Activated CD8-positive, alpha-beta memory T cell treated with anti-CD3 and anti-CD28 coated beads for 36 hours (primary cell): ENCODE measurements at regions not wholly inside any gene's neighbourhood (a gene's known extent, or its start where the extent isn't known, plus 50 kb on each side); places are given as distances from the start of the nearest gene placed in this dataset.
"Not testable (repeated sequence)": the region's sequence is repeated elsewhere in the genome, so short reads cannot be mapped to it uniquely, and the experiment has no call there.

Experiments
- CTCF ChIA-PET: fragments of 350-600 bp; sonication (Branson Sonifier 250); formaldehyde crosslinking; loops from one replicate; lab custom pipeline; 2021; ENCODE audit warnings: antibody characterized with exemption; lab: Charles Lee
- POLR2A ChIA-PET: fragments of 350-600 bp; sonication (Branson Sonifier 250); formaldehyde crosslinking; loops from one replicate; lab custom pipeline; 2021; ENCODE audit warnings: antibody characterized with exemption; lab: Charles Lee

DNA sequence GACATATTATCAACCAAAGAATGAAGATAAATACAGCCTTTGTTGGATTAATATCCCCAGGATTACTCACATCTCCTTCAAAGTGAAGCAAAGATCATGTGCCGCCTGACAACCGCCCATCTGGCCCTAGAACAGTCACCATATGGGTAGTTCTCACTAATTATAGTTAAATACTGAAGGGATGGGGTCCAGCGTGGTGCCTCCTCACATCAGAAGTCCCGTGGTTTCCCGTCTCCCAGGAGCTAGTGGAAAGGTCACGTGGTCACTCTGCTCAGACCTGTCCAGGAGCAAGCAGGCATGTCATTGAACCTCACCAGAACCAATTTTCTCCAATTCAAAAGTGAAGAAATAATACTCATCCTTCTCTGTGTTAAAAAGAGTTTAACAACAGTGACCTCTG is 434.5 kb downstream of the SHISA9 start:
- ChIA-PET CTCF (no interaction called here), POLR2A (no interaction called here)

DNA sequence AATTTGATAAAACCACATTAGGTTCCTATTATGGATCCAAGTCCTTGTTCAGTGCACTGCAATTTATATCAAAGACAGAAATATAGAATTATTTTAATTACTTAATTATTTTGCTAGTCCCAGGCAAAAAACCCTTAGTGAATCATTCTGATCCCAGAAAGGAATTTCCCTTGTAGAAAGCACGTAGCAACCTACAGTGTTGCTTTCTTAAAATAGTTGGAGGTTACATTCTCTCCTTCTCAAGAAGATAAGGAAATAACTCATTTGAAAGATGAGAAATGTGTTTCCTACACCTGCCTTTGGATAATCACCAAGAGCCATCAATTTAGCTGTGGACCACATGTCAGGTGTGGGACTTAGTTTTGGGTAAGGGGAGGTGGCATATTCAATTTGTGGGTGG is 434.9 kb downstream of the SHISA9 start:
- CTCF ChIA-PET, result no interaction called here
- POLR2A ChIA-PET, result no interaction called here

DNA sequence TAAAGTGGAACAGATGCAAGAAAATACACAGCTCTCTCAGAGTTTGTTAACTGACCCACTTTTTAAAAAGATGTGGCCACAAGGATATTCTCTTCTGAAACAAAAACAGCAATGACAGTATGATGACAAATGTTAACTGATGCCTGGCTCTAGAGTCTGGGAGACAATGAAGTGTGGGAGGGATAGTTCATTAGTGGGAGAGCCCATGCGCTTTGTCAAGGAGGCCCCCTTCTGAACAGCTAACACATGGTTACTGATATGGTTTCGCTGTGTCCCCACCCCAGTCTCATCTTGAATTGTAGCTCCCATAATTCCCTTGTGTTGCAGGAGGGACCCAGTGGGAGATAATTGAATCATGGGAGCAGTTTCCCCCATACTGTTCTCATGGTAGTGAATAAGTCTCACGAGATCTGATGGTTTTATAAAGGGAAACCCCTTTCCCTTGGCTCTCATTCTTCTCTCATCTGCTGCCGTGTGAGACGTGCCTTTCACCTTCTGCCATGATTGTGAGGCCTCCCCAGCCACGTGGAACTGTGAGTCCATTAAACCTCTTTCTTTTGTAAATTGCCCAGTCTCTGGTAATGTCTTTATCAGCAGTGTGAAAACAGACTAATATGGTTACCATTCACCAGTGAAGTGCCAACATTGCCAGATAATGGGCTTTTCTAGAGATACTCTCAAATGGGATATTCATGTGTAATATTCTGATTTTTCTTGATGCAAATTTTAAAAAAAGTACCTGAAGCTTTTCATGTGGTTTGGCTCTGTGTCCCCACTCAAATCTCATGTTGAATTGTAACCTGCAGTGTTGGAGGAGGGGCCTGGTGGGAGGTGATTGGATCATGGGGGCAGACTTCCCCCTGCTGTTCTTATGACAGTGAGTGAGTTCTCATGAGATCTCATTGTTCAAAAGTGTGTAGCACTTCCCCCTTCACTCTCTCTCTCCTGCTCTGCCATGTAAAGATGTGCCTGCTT is 435.8 kb downstream of the SHISA9 start:
- POLR2A ChIA-PET, CTCF ChIA-PET: not testable (repeated sequence)

DNA sequence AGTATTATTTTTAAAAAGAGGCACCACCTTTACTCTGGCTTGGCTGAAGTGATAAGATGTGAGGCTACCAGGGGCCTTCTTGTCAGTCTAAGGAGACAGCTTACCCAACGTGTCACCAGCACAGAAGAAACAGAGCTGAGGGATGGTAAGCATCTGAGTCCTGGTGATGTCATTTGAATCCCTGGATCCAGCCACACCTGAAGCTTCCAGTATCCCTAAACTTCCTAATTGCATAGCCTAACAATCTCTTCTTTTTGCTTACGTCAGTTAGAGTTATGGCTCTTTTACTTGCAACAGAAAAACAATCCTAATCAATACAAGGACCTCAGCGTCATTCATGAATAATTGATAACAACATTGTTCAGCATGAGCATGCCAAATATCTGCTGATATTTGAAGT is 436.6 kb downstream of the SHISA9 start:
- ChIA-PET CTCF (no interaction called here), POLR2A (no interaction called here)

DNA sequence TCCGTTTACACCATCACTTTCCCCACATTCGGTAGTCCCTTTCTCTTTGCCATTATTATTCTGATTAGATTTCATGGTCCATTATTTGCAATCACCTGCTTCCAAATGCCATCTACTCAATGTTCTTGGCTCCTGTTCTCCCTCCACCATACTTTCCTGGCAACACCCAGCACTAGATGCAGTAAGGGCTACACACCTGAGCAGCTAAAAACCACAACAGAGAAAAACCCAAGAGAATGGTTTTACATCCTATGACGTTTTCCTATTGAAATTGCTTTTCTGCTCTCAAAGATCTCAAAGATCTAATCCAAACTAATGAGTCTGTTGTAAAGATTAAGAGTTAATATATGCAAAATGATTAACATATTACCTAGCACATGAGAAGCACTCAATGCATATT is 441.3 kb downstream of the SHISA9 start:
- POLR2A ChIA-PET, result no interaction called here
- CTCF ChIA-PET, result no interaction called here

DNA sequence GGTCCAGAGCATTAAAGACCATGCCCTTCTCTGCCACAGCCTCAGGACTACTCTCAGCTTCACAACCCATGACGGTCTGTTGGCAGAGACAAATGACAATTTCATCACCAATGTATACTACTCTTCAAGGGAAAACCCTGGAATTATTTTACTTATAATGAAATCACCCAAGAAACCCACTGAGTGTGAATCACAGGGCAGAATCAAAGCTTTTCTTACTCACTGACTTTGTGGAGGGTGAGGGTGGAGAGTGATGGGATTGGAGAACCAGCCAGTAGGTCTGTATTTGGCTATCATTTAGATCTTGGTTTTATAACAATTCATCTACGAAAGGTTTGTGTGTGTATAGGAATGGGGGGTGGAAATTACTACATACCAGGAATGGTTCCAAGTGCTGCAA is 442.6 kb downstream of the SHISA9 start:
- ChIA-PET POLR2A (no interaction called here), CTCF (no interaction called here)

DNA sequence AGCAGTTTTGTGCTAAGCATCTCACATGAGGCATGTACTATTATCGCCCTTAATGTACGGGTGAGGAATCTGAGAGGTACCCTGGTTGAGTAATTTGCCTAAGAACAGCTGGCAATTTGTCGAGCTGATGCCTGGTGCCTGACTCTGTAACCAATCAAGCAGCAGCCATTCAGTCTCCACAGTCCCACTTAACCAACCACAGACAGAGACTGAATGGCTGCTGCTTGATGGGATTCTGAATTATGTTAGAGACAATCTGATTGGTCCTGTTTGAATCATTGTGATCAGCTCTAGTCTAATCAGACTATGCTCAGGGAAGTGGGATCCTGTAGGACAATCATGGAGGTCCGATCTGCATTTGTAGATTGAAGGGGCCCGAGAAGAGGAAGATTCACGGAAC is 447.0 kb downstream of the SHISA9 start:
- ChIA-PET CTCF (no interaction called here), POLR2A (no interaction called here)

DNA sequence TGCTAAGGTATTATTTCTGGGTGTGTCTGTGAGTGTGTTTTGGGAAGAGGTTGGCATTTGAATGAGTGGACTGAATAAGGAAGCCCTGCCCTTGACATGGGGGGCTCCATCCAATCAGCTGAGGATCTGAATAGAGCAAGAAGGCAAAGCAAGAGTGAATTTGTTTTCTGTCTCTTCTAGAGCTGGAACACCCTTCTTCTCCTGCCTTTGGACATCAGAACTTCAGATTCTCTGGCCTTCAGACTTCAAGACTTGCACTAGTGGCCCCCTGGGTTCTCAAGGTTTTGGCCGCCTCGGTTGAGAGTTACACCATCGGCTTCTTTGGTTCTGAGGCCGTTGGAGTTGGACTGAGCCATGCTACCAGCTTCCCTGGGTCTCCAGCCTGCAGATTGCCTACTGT is 448.6 kb downstream of the SHISA9 start:
- CTCF ChIA-PET, result no interaction called here
- POLR2A ChIA-PET, result no interaction called here

DNA sequence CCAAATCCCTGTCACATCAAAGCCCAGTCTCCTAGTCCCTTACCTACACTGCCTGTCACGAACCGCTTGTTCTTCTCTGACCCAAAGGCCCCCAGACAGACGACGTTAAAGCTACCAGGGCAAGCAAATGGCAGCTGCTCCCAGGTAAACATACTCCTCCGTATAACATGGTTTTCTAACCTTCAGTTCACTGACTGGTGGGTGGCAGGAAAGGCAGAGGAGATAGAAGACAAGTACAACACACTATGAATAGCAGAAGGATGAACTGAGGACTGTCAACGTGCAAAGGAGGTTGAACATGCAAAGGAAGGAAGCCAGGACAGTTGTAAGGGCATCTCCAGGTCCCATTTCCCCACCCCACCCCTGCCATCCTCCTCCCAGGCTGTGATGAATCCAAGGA is 449.8 kb downstream of the SHISA9 start:
- ChIA-PET POLR2A (no interaction called here), CTCF (no interaction called here)

DNA sequence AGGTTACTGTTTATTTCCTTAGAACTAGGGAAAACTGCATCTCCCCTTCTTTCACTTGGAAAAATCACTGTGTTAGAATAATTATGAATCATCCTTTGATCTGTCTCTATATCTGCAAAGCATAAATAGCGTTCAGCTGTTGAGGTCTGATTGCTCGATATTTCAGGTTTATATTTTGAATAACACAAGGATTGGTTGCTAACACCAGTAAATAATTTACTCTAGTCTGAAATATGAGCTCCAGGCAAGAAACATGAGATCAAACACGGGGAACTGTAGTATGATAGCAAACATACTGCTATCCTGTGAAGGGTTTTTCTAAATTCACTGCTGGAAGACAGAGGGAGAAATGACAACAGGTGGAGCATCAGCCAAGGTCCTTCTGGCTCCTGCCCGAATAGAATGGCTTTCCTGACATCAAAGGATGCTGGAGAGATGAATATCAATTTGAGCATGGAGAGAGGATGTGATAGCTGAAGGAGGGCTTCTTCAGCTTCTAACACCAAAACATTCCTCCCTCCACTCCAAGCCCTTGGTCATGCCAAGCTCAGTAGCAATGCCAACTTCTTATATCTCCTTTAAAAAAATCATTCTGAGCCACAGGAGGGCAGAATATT is 450.3 kb downstream of the SHISA9 start:
- CTCF ChIA-PET, result no interaction called here
- POLR2A ChIA-PET, result no interaction called here

DNA sequence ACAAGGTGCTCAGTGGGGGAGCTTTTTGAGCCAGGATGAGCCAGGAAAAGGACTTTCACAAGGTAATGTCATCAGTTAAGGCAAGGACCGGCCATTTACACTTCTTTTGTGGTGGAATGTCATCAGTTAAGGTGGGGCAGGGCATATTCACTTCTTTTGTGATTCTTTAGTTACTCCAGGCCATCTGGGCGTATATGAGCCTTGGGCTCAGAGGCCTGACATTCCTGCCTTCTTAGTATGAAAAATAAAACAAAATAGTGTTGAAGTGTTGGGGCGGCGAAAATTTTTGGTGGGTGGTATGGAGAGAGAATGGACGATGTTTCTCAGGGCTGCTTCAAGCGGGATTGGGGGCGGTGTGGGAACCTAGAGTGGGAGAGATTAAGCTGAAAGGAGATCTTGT is 451.4 kb downstream of the SHISA9 start:
- POLR2A ChIA-PET, CTCF ChIA-PET: not testable (repeated sequence)

DNA sequence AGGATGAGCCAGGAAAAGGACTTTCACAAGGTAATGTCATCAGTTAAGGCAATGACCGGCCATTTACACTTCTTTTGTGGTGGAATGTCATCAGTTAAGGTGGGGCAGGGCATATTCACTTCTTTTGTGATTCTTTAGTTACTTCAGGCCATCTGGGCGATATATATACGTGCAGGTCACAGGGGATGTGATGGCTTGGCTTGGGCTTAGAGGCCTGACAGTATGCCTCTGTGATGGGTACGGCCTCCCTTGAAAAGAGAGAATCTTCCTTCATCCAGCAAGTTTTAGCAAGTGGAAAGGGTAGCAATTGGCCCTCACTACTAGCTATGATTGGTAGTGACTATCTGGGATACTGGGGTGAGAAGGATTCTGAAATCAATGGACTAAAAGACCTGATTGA is 456.4 kb downstream of the SHISA9 start:
- CTCF ChIA-PET, POLR2A ChIA-PET: not testable (repeated sequence)

DNA sequence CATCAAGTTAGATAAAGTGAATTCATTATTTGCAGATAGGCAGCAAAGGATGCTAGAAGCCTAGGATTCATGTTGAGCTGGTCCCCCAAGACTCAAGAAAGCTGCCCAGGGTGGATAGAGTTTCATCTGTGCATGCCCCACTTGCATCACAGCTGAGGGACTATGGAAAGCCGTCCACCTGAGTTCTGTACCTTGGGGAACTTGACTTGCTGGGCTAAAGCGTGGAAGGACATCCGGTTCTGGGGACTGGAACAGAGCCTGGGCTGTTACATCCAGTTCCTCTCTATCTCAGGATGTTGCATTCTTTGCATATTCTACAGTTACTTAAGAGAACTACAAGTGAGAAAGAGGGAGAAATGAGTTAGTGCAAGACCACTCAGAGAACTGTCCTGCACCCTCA is 458.4 kb downstream of the SHISA9 start:
- CTCF ChIA-PET, result no interaction called here
- POLR2A ChIA-PET, result no interaction called here

DNA sequence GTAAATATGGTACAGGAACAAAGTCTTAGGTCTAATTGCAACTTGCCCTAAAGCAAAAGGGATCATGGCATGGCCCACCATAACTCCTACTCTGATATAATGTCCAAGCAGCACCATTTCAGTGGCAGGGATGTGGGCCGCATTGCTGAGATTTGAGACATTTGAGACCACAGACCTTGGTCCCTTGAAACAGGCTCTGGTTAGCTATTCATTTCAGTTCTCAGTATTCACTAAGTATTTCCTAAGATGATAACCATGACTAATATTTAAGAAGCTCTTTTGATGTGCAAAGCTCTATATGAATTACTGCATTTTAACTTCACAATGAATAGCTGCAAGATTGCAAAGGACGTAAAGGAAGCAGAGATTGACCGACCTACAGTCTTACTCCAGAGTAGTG is 471.0 kb downstream of the SHISA9 start:
- CTCF ChIA-PET, result no interaction called here
- POLR2A ChIA-PET, result no interaction called here

DNA sequence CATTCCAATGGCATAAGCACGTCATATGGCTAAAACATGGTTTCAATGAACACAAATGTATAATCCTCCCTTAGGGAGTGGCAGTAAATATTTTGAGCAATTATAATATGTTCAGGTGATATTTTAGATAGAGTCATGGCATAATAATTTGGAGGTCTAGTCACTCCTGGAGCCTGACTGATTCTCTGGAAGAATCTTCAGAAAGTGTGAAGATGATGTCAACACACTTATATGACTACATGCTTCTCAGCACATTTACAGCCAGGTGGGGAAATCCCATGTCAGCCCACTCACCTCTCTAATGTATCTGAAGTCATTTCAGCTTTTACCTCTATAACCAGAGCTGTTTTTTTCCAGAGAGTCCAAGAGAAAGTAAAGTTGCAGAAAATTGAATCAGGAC is 474.8 kb downstream of the SHISA9 start:
- ChIA-PET CTCF (no interaction called here), POLR2A (interaction anchor here (0.6 kb wide), 1 partner anchor 1475 kb away, joined by 4 read pairs; no protein-coding TSS in a partner anchor)

DNA sequence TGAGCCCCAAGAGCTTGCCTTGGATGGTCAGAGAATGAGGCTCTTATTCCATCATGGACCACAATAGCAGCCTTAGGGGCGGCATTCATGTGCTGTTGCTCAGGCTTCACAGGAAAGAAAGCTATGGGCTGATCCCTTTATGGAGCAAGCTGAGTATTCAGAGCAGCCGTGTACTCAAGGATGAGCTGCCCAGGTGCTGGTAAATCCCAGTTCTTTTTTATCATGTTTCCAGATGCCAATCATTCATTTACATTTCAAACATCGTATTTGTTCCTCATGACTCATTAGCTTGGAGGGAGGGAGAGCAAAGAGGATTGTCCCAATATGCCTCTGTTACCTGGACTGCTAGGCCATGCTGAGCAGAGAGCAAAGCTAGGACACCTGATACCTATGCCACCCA is 475.7 kb downstream of the SHISA9 start:
- ChIA-PET POLR2A (no interaction called here), CTCF (no interaction called here)

DNA sequence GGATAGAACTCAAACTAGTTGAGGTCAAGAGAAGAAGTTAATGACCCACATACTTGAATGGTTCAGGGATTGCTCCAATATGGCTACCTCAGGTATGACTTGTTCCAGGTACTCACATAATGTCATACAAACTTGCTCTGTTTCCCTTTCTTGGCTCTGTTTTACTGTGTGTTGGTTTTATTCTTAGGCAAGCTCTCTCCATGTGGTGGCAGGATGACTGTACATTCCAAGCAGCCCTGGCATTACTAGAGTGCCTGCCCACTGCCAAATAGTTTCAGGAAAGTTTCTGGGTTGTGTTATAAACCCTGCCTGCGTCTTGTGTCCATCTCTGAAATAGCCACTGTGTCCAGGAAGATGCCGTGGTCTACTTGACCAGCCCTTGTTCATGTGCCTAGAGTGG is 476.8 kb downstream of the SHISA9 start:
- ChIA-PET CTCF (no interaction called here), POLR2A (no interaction called here)

DNA sequence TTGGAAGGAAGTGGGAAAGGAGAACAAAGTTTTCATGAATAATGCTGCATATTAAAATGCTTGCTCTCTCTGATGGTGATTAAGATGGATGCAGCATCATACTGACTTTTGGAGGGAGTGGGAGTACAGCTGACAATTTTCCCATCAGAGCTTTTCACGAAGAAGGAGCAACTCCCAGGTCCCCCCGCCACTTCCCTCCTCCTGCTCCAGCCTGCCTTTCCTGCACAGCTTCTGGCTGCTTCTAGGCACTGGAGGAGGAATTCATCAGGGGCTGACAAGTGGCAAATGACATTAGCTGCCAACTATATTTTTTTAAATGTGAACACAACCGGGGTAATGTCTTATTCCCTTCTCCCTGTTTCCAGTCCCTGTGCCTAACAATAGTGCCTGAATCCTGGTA is 477.9 kb downstream of the SHISA9 start:
- POLR2A ChIA-PET, result no interaction called here
- CTCF ChIA-PET, result interaction anchor here (0.6 kb wide), 1 partner anchor 495 kb away, joined by 3 read pairs; no protein-coding TSS in a partner anchor

DNA sequence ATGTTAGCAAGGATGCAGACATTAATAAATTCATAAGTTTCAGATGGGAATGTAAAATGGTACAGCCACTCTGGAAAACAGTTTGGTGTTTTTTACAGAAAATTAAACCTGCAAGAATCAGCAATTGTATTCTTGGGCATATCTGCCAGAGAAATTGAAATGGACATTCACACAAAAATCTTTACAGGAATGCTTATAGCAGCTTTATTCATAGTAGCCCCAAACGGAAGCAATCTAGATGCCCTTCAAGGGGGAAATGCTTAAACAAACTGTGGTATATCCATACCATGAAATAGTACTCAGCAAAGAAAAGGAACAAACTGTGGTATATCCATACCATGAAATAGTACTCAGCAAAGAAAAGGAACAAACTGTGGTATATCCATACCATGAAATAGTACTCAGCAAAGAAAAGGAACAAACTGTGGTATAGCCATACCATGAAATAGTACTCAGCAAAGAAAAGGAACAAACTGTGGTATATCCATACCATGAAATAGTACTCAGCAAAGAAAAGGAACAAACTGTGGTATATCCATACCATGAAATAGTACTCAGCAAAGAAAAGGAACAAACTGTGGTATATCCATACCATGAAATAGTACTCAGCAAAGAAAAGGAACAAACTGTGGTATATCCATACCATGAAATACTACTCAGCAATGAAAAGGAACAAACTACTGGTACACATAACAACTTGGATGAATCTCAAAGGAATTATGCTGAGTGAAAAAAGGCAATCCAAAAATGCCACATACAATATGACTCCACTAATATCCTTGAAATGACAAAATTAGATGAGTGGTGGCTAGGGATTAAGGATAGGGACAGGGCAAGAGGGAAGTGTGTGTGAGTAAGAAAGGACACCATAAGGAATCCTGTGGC is 484.0 kb downstream of the SHISA9 start:
- CTCF ChIA-PET, POLR2A ChIA-PET: not testable (repeated sequence)
